Kidney (tissue), 13 donors: ENCODE measurements at regions not wholly inside any gene's neighbourhood (a gene's known extent, or its start where the extent isn't known, plus 50 kb on each side); places are given as distances from the start of the nearest gene placed in this dataset.

Experiments used
- DNase-seq, 5 donors: peaks; one replicate each; pipeline ENCODE4 v3.0.0-alpha.2; 2013 to 2020
- FAIRE-seq: peaks from 2 replicates; lab custom pipeline; 2012; peaks lifted over from hg19 to GRCh38; lab: Jason Lieb, UNC
- H3K27ac ChIP-seq, 2 donors: one replicate each; pipeline ENCODE4 v1.7.0; 2013; ENCODE audit warnings: low read depth in 2 of 2, low read length in 2 of 2, inconsistent platforms in 1 of 2
- H3K27me3 ChIP-seq: one replicate; pipeline ENCODE4 v1.7.1; 2013; ENCODE audit warnings: low read length, inconsistent platforms; ENCODE audit not compliant: control insufficient read depth, insufficient read depth
- H3K36me3 ChIP-seq, 3 donors: one replicate each; pipeline versions ENCODE4 v1.7.0 to v1.7.1; 2013; ENCODE audit warnings: low read length in 3 of 3, control low read depth in 1 of 3, inconsistent platforms in 1 of 3; ENCODE audit not compliant: insufficient read depth in 3 of 3, control insufficient read depth in 2 of 3
- H3K4me1 ChIP-seq, 3 donors: one replicate each; pipeline versions ENCODE4 v1.7.0 to v1.7.1; 2013; ENCODE audit warnings: low read length in 3 of 3, inconsistent platforms in 1 of 3, low read depth in 1 of 3; ENCODE audit not compliant: control insufficient read depth in 2 of 3, insufficient read depth in 2 of 3
- H3K4me3 ChIP-seq, 3 donors: one replicate each; pipeline versions ENCODE4 v1.7.0 to v1.8.1; 2013; ENCODE audit warnings: low read length in 3 of 3, control low read depth in 1 of 3, inconsistent platforms in 1 of 3
- H3K9ac ChIP-seq, 3 donors: one replicate each; pipeline versions ENCODE4 v1.7.0 to v1.7.1; 2013; ENCODE audit warnings: low read length in 3 of 3, control low read depth in 1 of 3, inconsistent platforms in 1 of 3
- H3K9me3 ChIP-seq, 3 donors: one replicate each; pipeline versions ENCODE4 v1.7.0 to v1.7.1; 2013; ENCODE audit warnings: low read length in 3 of 3, control low read depth in 1 of 3, inconsistent platforms in 1 of 3; ENCODE audit not compliant: control insufficient read depth in 2 of 3, insufficient read depth in 1 of 3
- intact Hi-C: fragments of 100-400 bp; cut with DNase I; formaldehyde crosslinking; loops from one replicate; pipeline ENCODE4 v1.11.1; 2022
- TF ChIP-seq, protein P1 (sequence below): IDR thresholded peaks from 3 replicates; pipeline ENCODE4 v1.5.1; 2012; ENCODE audit warnings: mild to moderate bottlenecking, moderate library complexity, borderline replicate concordance; ENCODE audit not compliant: insufficient read depth; ENCODE audit errors: extremely low read depth
- donor health status: control.
- donor health status: control.
- donor health status: control.
- donor health status: control.
- donor health status: control.
- donor health status: DM: yes; HTN: yes; CAD: no.
- donor health status: Normal renal cell carcinoma (clear cell type).

DNA sequence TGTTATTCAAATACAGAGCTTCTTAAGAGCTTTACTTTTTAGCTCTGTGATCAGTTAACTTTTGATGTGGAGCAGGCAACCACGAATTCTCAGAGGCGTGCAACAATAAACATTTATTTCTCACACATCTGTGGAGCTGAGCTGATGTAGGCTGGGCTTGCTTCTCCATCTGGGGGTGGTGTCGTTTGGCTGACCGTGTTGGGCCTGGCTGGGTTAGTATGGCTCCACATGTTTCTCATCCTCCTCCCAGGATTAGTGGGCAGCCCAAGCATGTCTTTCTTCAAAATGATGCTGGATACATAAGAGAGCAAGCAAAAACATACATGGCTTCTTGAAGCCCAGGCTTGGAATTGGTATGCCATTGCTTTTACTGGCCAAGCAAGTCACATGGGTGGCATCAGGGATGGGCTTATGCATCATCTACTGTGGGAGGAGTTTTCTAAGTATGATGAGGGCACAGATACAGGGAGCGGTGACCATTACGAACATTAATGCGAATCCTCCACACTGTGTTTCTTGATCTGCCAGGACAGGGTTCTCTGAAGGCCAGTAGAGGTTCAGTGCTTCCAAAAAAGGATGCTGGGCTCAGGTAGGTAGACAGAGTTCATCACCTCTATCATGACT lies 157.0 kb upstream of the TNP1 start:
- Histone ChIP-seq H3K9me3 (no peaks in the 10 kb centered on the region), H3K9ac (no peak overlapping the region), H3K36me3 (no peaks in the 10 kb centered on the region), H3K4me1 (no peaks in the 10 kb centered on the region), H3K27me3 (no peaks in the 10 kb centered on the region), H3K27ac (no peak overlapping the region), H3K4me3 (no peak overlapping the region)
- DNase-seq (peak in 1 of 5 donors; percentile 39), FAIRE-seq (no peak)
- TF ChIP-seq, protein P1, sequence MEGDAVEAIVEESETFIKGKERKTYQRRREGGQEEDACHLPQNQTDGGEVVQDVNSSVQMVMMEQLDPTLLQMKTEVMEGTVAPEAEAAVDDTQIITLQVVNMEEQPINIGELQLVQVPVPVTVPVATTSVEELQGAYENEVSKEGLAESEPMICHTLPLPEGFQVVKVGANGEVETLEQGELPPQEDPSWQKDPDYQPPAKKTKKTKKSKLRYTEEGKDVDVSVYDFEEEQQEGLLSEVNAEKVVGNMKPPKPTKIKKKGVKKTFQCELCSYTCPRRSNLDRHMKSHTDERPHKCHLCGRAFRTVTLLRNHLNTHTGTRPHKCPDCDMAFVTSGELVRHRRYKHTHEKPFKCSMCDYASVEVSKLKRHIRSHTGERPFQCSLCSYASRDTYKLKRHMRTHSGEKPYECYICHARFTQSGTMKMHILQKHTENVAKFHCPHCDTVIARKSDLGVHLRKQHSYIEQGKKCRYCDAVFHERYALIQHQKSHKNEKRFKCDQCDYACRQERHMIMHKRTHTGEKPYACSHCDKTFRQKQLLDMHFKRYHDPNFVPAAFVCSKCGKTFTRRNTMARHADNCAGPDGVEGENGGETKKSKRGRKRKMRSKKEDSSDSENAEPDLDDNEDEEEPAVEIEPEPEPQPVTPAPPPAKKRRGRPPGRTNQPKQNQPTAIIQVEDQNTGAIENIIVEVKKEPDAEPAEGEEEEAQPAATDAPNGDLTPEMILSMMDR, result no peak
- intact Hi-C loops, result no loop called here

- no peaks in the 10 kb centered on the region for H3K27me3 ChIP-seq
- no peak overlapping the region for H3K9ac ChIP-seq
- no peaks in the 10 kb centered on the region for H3K9me3 ChIP-seq
- no peak overlapping the region for H3K4me3 ChIP-seq
- FAIRE-seq (no peak), DNase-seq (no peak)
- intact Hi-C loops, result no loop called here
- H3K27ac ChIP-seq, result no peak overlapping the region
- no peaks in the 10 kb centered on the region for H3K36me3 ChIP-seq
- H3K4me1 ChIP-seq, result no peaks in the 10 kb centered on the region
- TF ChIP-seq, protein P1, result no peak
Observed at GRCh38 chr2:217014328-217015105, 154.7 kb upstream of the TNP1 start.

DNA sequence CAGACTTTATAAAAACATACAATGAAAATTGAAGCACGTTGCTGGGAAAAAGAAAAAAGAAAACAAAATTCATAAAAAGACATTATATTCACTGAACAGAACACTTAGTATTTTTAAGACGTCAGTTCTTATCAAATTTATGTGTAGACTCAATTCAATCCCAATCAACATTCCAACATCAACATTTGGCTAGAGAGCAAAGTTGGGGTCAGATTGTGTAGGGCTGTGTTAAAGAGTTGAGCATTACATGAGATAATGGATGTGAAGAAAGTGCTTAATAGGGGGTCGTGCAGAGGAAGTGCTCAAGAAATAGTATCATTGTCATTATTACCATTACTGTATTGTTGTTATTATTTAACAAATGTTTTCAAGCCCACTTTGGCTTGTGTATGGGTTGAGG lies 154.1 kb upstream of the TNP1 start:
- no peak for FAIRE-seq
- no peaks in the 10 kb centered on the region for H3K4me1 ChIP-seq

More for the DNA sequence above, 154.1 kb upstream of the TNP1 start:
- DNase-seq, result no peak
- Histone ChIP-seq H3K9ac (no peak overlapping the region), H3K9me3 (no peaks in the 10 kb centered on the region), H3K27me3 (no peaks in the 10 kb centered on the region), H3K27ac (no peak overlapping the region), H3K36me3 (no peaks in the 10 kb centered on the region), H3K4me3 (no peak overlapping the region)
- TF ChIP-seq, protein P1, result no peak
- intact Hi-C loops, result no loop called here
